Smooth muscle cell of the brain vasculature (primary cell): ENCODE measurements at regions not wholly inside any gene's neighbourhood (a gene's known extent, or its start where the extent isn't known, plus 50 kb on each side); places are given as distances from the start of the nearest gene placed in this dataset.

ENCODE experiments used
- DNase-seq: peaks from one replicate; pipeline ENCODE4 v3.0.0-alpha.2; 2012; ENCODE audit warnings: low read depth, low spot score

GRCh38 chr22:27138471-27138870, 481.1 kb downstream of the MIAT start:
- no peak for DNase-seq

GRCh38 chr22:27139935-27140511, 482.6 kb downstream of the MIAT start:
- DNase-seq, result peak; percentile 39

DNA sequence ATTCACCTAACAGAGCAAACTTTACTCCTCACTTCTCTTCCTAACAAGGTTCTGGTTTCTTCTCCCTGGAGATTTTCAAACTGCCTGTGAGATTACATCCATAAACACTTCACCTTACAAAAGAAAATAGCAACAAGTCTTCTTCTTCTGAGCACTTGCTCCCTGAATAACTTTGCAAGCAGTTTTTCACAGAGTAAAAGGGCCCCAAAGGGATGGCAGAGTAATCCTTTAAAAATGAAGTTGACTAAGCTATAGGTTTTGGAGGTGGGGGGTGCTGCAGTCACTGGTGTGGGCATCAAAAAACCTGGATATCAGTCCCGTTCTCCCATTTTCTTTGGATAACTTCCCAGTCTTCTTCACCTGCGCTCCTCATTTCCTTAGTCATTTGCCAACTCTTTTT, 484.9 kb downstream of the MIAT start:
- DNase-seq, result no peak

GRCh38 chr22:27144321-27144720, 486.9 kb downstream of the MIAT start:
- DNase-seq, result no peak

DNA sequence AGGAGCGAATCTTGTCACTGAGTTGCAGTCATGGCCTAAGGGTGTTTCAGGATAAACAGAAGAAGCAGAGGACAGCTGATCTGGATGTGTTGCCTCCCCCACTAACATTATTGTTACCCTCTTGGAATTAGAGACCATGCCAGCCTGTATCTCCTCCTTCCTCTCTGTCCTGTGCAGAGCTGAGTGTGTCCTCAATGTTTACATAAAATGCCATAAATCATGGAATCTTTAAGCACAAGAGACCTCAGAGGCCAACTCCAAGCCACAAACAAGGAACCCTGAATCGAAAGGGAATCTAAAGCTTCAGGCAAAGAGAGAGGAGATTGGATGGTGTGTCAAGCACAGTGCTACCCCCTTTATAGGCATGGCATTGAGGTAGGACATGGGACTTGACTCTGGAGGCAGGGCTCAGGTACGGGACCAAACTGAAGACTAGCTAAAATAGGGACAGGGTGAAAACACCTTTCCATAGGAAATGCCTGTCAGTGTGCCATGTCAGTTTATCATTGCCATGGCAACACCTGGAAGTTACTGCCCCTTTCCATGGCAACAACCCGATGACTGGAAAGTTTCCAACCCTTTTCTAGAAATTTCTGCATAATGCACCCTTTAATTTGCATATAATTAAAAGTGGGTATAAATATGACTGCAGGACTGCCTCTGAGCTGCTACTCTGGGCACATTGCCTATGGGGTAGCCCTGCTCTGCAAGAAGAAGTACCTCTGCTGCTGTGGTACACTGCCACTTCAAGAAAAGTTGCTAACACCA, 489.7 kb downstream of the MIAT start:
- no peak for DNase-seq

DNA sequence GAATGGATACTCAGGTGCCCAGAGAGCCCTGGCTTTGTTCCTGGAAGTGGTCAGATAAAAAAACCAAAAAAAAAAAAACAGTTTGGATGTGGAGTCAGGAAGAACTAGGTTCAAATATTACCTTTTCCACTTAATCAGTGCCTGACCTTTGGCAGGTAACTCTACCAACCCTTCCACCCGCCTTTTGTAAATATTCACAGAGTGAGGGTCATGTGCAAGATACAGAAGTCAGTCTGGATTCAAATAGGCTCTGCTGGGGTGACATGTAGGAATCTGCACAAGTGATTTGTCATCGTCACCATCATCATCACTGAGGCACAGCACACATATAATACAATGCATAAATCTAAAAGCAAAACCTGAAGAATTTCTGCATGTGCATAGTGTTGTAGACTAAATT, 490.7 kb downstream of the MIAT start:
- no peak for DNase-seq

GRCh38 chr22:27148886-27149470, 491.6 kb downstream of the MIAT start:
- DNase-seq, result no peak

- DNase-seq, result no peak
Observed at GRCh38 chr22:27149921-27150543, 492.6 kb downstream of the MIAT start.

- DNase-seq, result no peak
Observed at GRCh38 chr22:27150544-27150941, 493.2 kb downstream of the MIAT start.

- DNase-seq, result no peak
Observed at GRCh38 chr22:27151407-27151806, 494.0 kb downstream of the MIAT start.

- no peak for DNase-seq
Observed at GRCh38 chr22:27152033-27152432, 494.6 kb downstream of the MIAT start.

DNA sequence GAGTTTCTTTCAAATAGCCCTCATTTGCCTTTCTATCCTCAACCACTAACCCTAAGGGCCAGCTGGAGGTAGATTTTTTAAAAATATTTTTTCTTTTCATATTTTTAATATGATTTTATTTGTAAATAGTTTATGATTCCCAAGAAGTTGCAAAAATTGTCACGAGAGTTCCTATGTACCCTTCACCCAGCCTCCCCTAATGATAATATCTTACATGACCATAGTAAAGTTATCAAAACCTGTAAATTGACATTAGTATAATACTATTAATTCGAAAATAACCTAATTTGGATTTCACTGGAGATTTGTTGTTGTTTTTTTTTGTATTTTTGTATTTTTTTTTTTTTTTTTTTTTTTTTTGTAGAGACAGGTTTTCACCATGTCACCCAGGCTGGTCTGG, 495.5 kb downstream of the MIAT start:
- no peak for DNase-seq

- DNase-seq, result no peak
Observed at GRCh38 chr22:27153386-27153785, 496.0 kb downstream of the MIAT start.

GRCh38 chr22:27154717-27155116, 497.3 kb downstream of the MIAT start:
- no peak for DNase-seq

GRCh38 chr22:27156821-27157489, 499.6 kb downstream of the MIAT start:
- DNase-seq, result no peak

GRCh38 chr22:27157666-27158370, 500.4 kb downstream of the MIAT start:
- no peak for DNase-seq

GRCh38 chr22:27159016-27159415, 501.6 kb downstream of the MIAT start:
- no peak for DNase-seq

DNA sequence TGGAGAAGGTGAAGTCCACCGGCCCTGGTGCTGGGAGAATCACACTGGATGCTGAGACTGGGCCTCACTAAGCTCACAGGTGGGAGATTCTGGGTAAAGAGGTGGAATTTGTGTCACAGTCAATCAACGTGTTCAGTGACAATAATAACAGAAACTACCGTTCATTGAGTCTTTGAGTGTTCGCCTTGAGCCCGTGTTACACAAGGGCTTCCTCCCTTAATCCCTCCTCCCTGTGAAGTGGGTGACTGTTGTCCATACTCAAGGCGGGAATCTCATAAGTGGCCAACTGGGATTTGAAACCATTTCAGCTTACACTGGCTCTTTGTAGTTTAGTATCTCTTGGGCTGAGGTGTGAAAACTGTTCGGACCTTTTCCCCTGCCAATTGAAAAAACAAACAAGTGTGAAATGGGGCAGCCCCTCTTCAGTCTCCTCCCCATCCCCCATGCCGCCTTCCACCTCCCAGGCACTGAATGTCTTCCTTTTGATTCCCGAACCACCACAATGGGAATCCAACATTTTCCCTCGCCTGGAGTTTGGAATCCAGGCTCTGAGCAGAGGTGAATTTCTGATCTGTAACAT, 502.4 kb downstream of the MIAT start:
- no peak for DNase-seq

GRCh38 chr22:27163162-27164137, 506.1 kb downstream of the MIAT start:
- no peak for DNase-seq
